ENCODE measurements at regions not wholly inside any gene's neighbourhood (a gene's known extent, or its start where the extent isn't known, plus 50 kb on each side); places are given as distances from the start of the nearest gene placed in this dataset.
"Not testable (repeated sequence)": the region's sequence is repeated elsewhere in the genome, so short reads cannot be mapped to it uniquely, and the experiment has no call there.

GRCh38 chr1:194014014-194014413 lies 827.6 kb upstream of the B3GALT2 start:
- no peak for DNase-seq (ENCODE audit: low spot score)

GRCh38 chr1:194013561-194013960 lies 827.1 kb upstream of the B3GALT2 start:
- DNase-seq (ENCODE audit: low spot score): no peak

- DNase-seq (ENCODE audit: low spot score): no peak
Measured at GRCh38 chr1:194004146-194004545, 817.7 kb upstream of the B3GALT2 start.

GRCh38 chr1:194001726-194002350 lies 815.4 kb upstream of the B3GALT2 start:
- not testable (repeated sequence) for DNase-seq (ENCODE audit: low spot score)

GRCh38 chr1:193988885-193989284 lies 802.5 kb upstream of the B3GALT2 start:
- DNase-seq (ENCODE audit: low spot score): no peak

GRCh38 chr1:193979219-193979618 lies 792.8 kb upstream of the B3GALT2 start:
- no peak for DNase-seq (ENCODE audit: low spot score)

- no peak for DNase-seq (ENCODE audit: low spot score)
Measured at GRCh38 chr1:193974286-193974798, 787.9 kb upstream of the B3GALT2 start.

- no peak for DNase-seq (ENCODE audit: low spot score)
Measured at GRCh38 chr1:193973428-193973827, 787.0 kb upstream of the B3GALT2 start.

GRCh38 chr1:193971595-193971994 lies 785.2 kb upstream of the B3GALT2 start:
- no peak for DNase-seq (ENCODE audit: low spot score)

- no peak for DNase-seq (ENCODE audit: low spot score)
Measured at GRCh38 chr1:193960499-193960898, 774.1 kb upstream of the B3GALT2 start.

- DNase-seq (ENCODE audit: low spot score): no peak
Measured at GRCh38 chr1:193960040-193960439, 773.6 kb upstream of the B3GALT2 start.

- no peak for DNase-seq (ENCODE audit: low spot score)
Measured at GRCh38 chr1:193957556-193958095, 771.2 kb upstream of the B3GALT2 start.

GRCh38 chr1:193952778-193953374 lies 766.5 kb upstream of the B3GALT2 start:
- no peak for DNase-seq (ENCODE audit: low spot score)

GRCh38 chr1:193951984-193952383 lies 765.6 kb upstream of the B3GALT2 start:
- DNase-seq (ENCODE audit: low spot score): no peak

- DNase-seq (ENCODE audit: low spot score): no peak
Measured at GRCh38 chr1:193944454-193944853, 758.0 kb upstream of the B3GALT2 start.

GRCh38 chr1:193940176-193940575 lies 753.8 kb upstream of the B3GALT2 start:
- DNase-seq (ENCODE audit: low spot score): no peak

GRCh38 chr1:193939585-193939984 lies 753.2 kb upstream of the B3GALT2 start:
- no peak for DNase-seq (ENCODE audit: low spot score)

- no peak for DNase-seq (ENCODE audit: low spot score)
Measured at GRCh38 chr1:193937308-193937707, 750.9 kb upstream of the B3GALT2 start.

- DNase-seq (ENCODE audit: low spot score): no peak
Measured at GRCh38 chr1:193932979-193933378, 746.6 kb upstream of the B3GALT2 start.

GRCh38 chr1:193931356-193931755 lies 744.9 kb upstream of the B3GALT2 start:
- DNase-seq (ENCODE audit: low spot score): no peak

GRCh38 chr1:193929374-193930033 lies 743.1 kb upstream of the B3GALT2 start:
- DNase-seq (ENCODE audit: low spot score): no peak

GRCh38 chr1:193927550-193927949 lies 741.1 kb upstream of the B3GALT2 start:
- DNase-seq (ENCODE audit: low spot score): no peak

- no peak for DNase-seq (ENCODE audit: low spot score)
Measured at GRCh38 chr1:193926956-193927355, 740.5 kb upstream of the B3GALT2 start.
